IMR-90 (cell line): ENCODE measurements at regions not wholly inside any gene's neighbourhood (a gene's known extent, or its start where the extent isn't known, plus 50 kb on each side); places are given as distances from the start of the nearest gene placed in this dataset.

Experiments used
- ATAC-seq: fragments of 200-7000 bp; cut with Tn5 transposase; 2 replicates; pipeline ENCODE4 v1.9.1; 2020; ENCODE audit warnings: low read depth, mild to moderate bottlenecking, moderate library complexity
- BruUV-seq: library from RNA; stranded (reverse); fragments of 400-500 nt; replicated peaks from 2 replicates; lab custom pipeline; 2021; lab: Mats Ljungman, UMichigan
- CTCF ChIA-PET: fragments of 300-600 bp; formaldehyde crosslinking; extraction: SDS; loops from one replicate; lab custom pipeline; 2021; ENCODE audit warnings: antibody characterized with exemption; lab: Yijun Ruan, JAX
- POLR2A ChIA-PET: fragments of 300-600 bp; sonication (Branson Sonifier 250); formaldehyde crosslinking; loops from one replicate; lab custom pipeline; 2022; ENCODE audit warnings: antibody characterized with exemption; ENCODE audit not compliant: unreplicated experiment; lab: Charles Lee
- DNase-seq: peaks from one replicate; pipeline ENCODE4 v3.0.0; 2013
- H2AFZ ChIP-seq: replicated peaks from 2 replicates; pipeline ENCODE3; 2013; ENCODE audit warnings: low read length, mild to moderate bottlenecking; ENCODE audit not compliant: poor library complexity
- H2AK5ac ChIP-seq: 2 replicates; pipeline ENCODE4 v1.6.1; 2013; ENCODE audit warnings: low read depth, low read length, inconsistent platforms
- H2AK9ac ChIP-seq: replicated peaks from 2 replicates; pipeline ENCODE3; 2013; ENCODE audit warnings: mild to moderate bottlenecking, low read depth, low read length, moderate library complexity; ENCODE audit not compliant: poor library complexity
- H2BK120ac ChIP-seq: 2 replicates; pipeline ENCODE4 v1.6.1; 2013; ENCODE audit warnings: low read depth, low read length, inconsistent platforms
- H2BK15ac ChIP-seq: 3 replicates; pipeline ENCODE4 v1.6.1; 2013; ENCODE audit warnings: low read depth, low read length, inconsistent platforms
- H2BK20ac ChIP-seq: 2 replicates; pipeline ENCODE4 v1.6.1; 2013; ENCODE audit warnings: low read depth, mild to moderate bottlenecking, inconsistent platforms, low read length, moderate library complexity
- H2BK5ac ChIP-seq: 2 replicates; pipeline ENCODE4 v1.6.1; 2013; ENCODE audit warnings: mild to moderate bottlenecking, low read depth, low read length, inconsistent platforms; ENCODE audit not compliant: poor library complexity, severe bottlenecking
- H3K14ac ChIP-seq: replicated peaks from 2 replicates; pipeline ENCODE4 v1.6.1; 2013; ENCODE audit warnings: low read depth, low read length, inconsistent platforms
- H3K18ac ChIP-seq: 2 replicates; pipeline ENCODE4 v1.6.1; 2013; ENCODE audit warnings: low read depth, low read length, control low read depth
- H3K23ac ChIP-seq: 2 replicates; pipeline ENCODE4 v1.6.1; 2013; ENCODE audit warnings: low read depth, low read length, inconsistent platforms
- H3K27ac ChIP-seq: 2 replicates; pipeline ENCODE4 v1.5.1; 2013; ENCODE audit warnings: mild to moderate bottlenecking, control low read depth, low read length; ENCODE audit not compliant: insufficient read depth
- H3K27me3 ChIP-seq: 2 replicates; pipeline ENCODE4 v1.6.1; 2013; ENCODE audit warnings: low read length; ENCODE audit not compliant: control insufficient read depth, insufficient read depth
- H3K36me3 ChIP-seq: 2 replicates; pipeline ENCODE4 v1.6.1; 2013; ENCODE audit warnings: low read length, mixed read lengths; ENCODE audit not compliant: control insufficient read depth, insufficient read depth
- H3K4ac ChIP-seq: 2 replicates; pipeline ENCODE4 v1.6.1; 2013; ENCODE audit warnings: low read depth, low read length, inconsistent platforms
- H3K4me1 ChIP-seq: 2 replicates; pipeline ENCODE4 v1.6.1; 2013; ENCODE audit warnings: low read length, mixed read lengths; ENCODE audit not compliant: control insufficient read depth, insufficient read depth
- H3K4me2 ChIP-seq: 2 replicates; pipeline ENCODE4 v1.6.1; 2013; ENCODE audit warnings: low read depth, mild to moderate bottlenecking, control low read depth, low read length, moderate library complexity
- H3K4me3 ChIP-seq: 2 replicates; pipeline ENCODE4 v1.5.1; 2013; ENCODE audit warnings: low read depth, mild to moderate bottlenecking, control low read depth, low read length, moderate library complexity; ENCODE audit not compliant: insufficient read depth
- H3K56ac ChIP-seq: 2 replicates; pipeline ENCODE4 v1.6.1; 2013; ENCODE audit warnings: low read length, inconsistent platforms; ENCODE audit not compliant: insufficient read depth; ENCODE audit errors: extremely low read depth
- H3K79me1 ChIP-seq, 2 experiments: 2 replicates each; pipeline ENCODE4 v1.6.1; 2013; ENCODE audit warnings: low read length in 2 of 2, inconsistent platforms in 1 of 2, low read depth in 1 of 2
- H3K9ac ChIP-seq: 2 replicates; pipeline ENCODE4 v1.6.1; 2013; ENCODE audit warnings: low read depth, low read length, control low read depth
- H3K9me1 ChIP-seq: 2 replicates; pipeline ENCODE4 v1.6.1; 2013; ENCODE audit warnings: low read length, inconsistent platforms; ENCODE audit not compliant: insufficient read depth
- H3K9me3 ChIP-seq: 2 replicates; pipeline ENCODE4 v1.6.1; 2013; ENCODE audit warnings: low read length; ENCODE audit not compliant: control insufficient read depth, insufficient read depth
- H4K20me1 ChIP-seq: 2 replicates; pipeline ENCODE4 v1.6.1; 2013; ENCODE audit warnings: low read length, inconsistent platforms; ENCODE audit not compliant: insufficient read depth
- H4K5ac ChIP-seq: 2 replicates; pipeline ENCODE4 v1.6.1; 2013; ENCODE audit warnings: mild to moderate bottlenecking, low read depth, low read length, control low read depth
- H4K8ac ChIP-seq, 2 experiments: 2 replicates each; pipeline ENCODE4 v1.6.1; 2013; ENCODE audit warnings: low read depth in 2 of 2, low read length in 2 of 2, control low read depth in 1 of 2, inconsistent platforms in 1 of 2
- H4K91ac ChIP-seq: 2 replicates; pipeline ENCODE4 v1.6.1; 2013; ENCODE audit warnings: low read depth, low read length, inconsistent platforms; ENCODE audit not compliant: insufficient read depth
- BHLHE40 ChIP-seq: fragments of 150-350 bp; IDR thresholded peaks from 2 replicates; pipeline ENCODE4 v1.6.1; 2016; ENCODE audit warnings: mild to moderate bottlenecking, low read depth, low read length
- CEBPB ChIP-seq: IDR thresholded peaks from 2 replicates; pipeline ENCODE4 v1.6.1; 2012; ENCODE audit warnings: low read depth, low read length, improper control_type of control experiment
- CHD1 ChIP-seq: IDR thresholded peaks from 2 replicates; pipeline ENCODE4 v1.6.1; 2012; ENCODE audit warnings: low read depth, low read length, improper control_type of control experiment
- ELK1 ChIP-seq: fragments of 150-350 bp; IDR thresholded peaks from 2 replicates; pipeline ENCODE4 v1.6.1; 2016; ENCODE audit warnings: low read depth, mild to moderate bottlenecking, low read length, moderate library complexity, borderline replicate concordance
- FOS ChIP-seq: fragments of 150-350 bp; IDR thresholded peaks from 2 replicates; pipeline ENCODE4 v1.6.1; 2016; ENCODE audit warnings: low read depth, low read length
- MAFK ChIP-seq: IDR thresholded peaks from 2 replicates; pipeline ENCODE4 v1.6.1; 2012; ENCODE audit warnings: low read depth, low read length, improper control_type of control experiment
- MAZ ChIP-seq: IDR thresholded peaks from 2 replicates; pipeline ENCODE4 v1.6.1; 2012; ENCODE audit warnings: low read depth, mild to moderate bottlenecking, low read length, improper control_type of control experiment, moderate library complexity, borderline replicate concordance
- NFE2L2 ChIP-seq: fragments of 150-350 bp; IDR thresholded peaks from 2 replicates; pipeline ENCODE4 v1.6.1; 2016; ENCODE audit warnings: low read depth, mild to moderate bottlenecking, low read length
- RAD21 ChIP-seq: IDR thresholded peaks from 2 replicates; pipeline ENCODE4 v1.6.1; 2012; ENCODE audit warnings: low read length, improper control_type of control experiment
- RCOR1 ChIP-seq: IDR thresholded peaks from 2 replicates; pipeline ENCODE4 v1.6.1; 2012; ENCODE audit warnings: mild to moderate bottlenecking, low read length, improper control_type of control experiment; ENCODE audit not compliant: insufficient replicate concordance
- RFX5 ChIP-seq: IDR thresholded peaks from 2 replicates; pipeline ENCODE4 v1.8.0; 2012; ENCODE audit warnings: low read depth, mild to moderate bottlenecking, low read length, moderate library complexity
- SMC3 ChIP-seq: fragments of 150-350 bp; IDR thresholded peaks from 2 replicates; pipeline ENCODE4 v1.6.1; 2016; ENCODE audit warnings: low read depth, mild to moderate bottlenecking, antibody characterized with exemption, low read length, moderate library complexity
- USF2 ChIP-seq: fragments of 150-350 bp; IDR thresholded peaks from 2 replicates; pipeline ENCODE4 v1.6.1; 2017; ENCODE audit warnings: mild to moderate bottlenecking, antibody characterized with exemption, low read length, low read depth
- WGBS, 2 experiments: methylation state at CpG; one replicate each; pipeline versions ENCODE4 v1.1.5 to v1.1.7; 2013; ENCODE audit warnings: missing lambda C conversion rate in 2 of 2; ENCODE audit not compliant: insufficient read length in 1 of 2; ENCODE audit errors: extremely low coverage in 2 of 2; 5-methylcytosine and 5-hydroxymethylcytosine counted together
- dilution Hi-C: fragments of 300-500 bp; cut with HindIII; formaldehyde crosslinking; loops from one replicate; pipeline ENCODE4 v1.14.3; 2018; ENCODE audit warnings: low sequenced_read_pairs; ENCODE audit not compliant: unreplicated experiment
- in situ Hi-C: fragments of 300-500 bp; cut with MboI; formaldehyde crosslinking; loops from 3 replicates; pipeline ENCODE4 v1.14.3; 2019; ENCODE audit warnings: low sequenced_read_pairs, inconsistent platforms, mixed read lengths
- intact Hi-C: fragments of 100-400 bp; cut with micrococcal nuclease; formaldehyde crosslinking; loops from 2 replicates; pipeline ENCODE4 v1.10.0; 2022

- Histone ChIP-seq H3K4ac (no peak overlapping the region), H4K8ac (no peak overlapping the region), H2AFZ (no peak overlapping the region), H3K36me3 (no peaks in the 10 kb centered on the region), H3K14ac (no peak overlapping the region), H2AK5ac (no peak overlapping the region), H3K27me3 (no peaks in the 10 kb centered on the region; the same call in 1 of the 2 replicates), H3K4me3 (no peak overlapping the region), H3K9ac (no peak overlapping the region), H3K4me2 (no peak overlapping the region), H3K27ac (no peak overlapping the region), H4K20me1 (no peaks in the 10 kb centered on the region), H3K9me1 (no peaks in the 10 kb centered on the region), H4K5ac (no peak overlapping the region), H2BK120ac (no peak overlapping the region), H2BK20ac (no peak overlapping the region), H3K56ac (no peak overlapping the region), H2AK9ac (no peak overlapping the region), H2BK5ac (no peak overlapping the region), H3K9me3 (no peaks in the 10 kb centered on the region), H4K91ac (no peak overlapping the region), H3K23ac (no peak overlapping the region), H3K4me1 (no peaks in the 10 kb centered on the region), H2BK15ac (no peak overlapping the region), H3K79me1 (no peaks in the 10 kb centered on the region), H3K18ac (no peak overlapping the region)
- dilution Hi-C loops (no loop called here), in situ Hi-C loops (no loop called here), intact Hi-C loops (no loop called here)
- no CpG with 5 or more reads among the region's 1 CpG for WGBS, 2 experiments
- TF ChIP-seq RFX5 (no peak), CHD1 (no peak), RAD21 (no peak), FOS (no peak), BHLHE40 (no peak), MAZ (no peak), RCOR1 (no peak), USF2 (no peak), NFE2L2 (no peak), ELK1 (no peak), SMC3 (no peak), CEBPB (no peak), MAFK (no peak)
- DNase-seq, result no peak
- no peak for ATAC-seq
- POLR2A ChIA-PET, result no interaction called here
- CTCF ChIA-PET, result no interaction called here
- no TSS peak for BruUV-seq
Measured at GRCh38 chr5:40154194-40154593, 525.5 kb upstream of the PTGER4 start.
